ENCODE measurements at regions not wholly inside any gene's neighbourhood (a gene's known extent, or its start where the extent isn't known, plus 50 kb on each side); places are given as distances from the start of the nearest gene placed in this dataset.

DNA sequence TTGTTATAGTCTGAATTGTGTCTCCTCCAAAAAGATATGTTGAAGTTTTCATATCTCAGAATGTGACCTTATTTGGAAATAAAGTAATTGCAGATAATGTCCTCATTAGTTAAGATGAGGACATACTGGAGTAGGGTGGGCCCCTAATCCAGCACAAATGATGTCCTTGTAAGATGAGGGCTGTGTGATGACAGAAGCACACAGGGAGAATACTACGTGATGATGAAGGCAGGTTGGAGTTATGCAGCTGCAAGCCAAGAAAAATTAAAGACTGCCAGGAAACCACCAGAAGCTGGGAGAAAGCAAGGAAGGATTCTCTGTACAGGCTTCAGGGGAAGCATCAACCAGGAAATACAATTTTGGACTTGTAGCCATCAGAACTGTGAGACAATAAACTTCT, 58.3 kb upstream of the PNPT1 start:
- TF ChIP-seq, protein P1, sequence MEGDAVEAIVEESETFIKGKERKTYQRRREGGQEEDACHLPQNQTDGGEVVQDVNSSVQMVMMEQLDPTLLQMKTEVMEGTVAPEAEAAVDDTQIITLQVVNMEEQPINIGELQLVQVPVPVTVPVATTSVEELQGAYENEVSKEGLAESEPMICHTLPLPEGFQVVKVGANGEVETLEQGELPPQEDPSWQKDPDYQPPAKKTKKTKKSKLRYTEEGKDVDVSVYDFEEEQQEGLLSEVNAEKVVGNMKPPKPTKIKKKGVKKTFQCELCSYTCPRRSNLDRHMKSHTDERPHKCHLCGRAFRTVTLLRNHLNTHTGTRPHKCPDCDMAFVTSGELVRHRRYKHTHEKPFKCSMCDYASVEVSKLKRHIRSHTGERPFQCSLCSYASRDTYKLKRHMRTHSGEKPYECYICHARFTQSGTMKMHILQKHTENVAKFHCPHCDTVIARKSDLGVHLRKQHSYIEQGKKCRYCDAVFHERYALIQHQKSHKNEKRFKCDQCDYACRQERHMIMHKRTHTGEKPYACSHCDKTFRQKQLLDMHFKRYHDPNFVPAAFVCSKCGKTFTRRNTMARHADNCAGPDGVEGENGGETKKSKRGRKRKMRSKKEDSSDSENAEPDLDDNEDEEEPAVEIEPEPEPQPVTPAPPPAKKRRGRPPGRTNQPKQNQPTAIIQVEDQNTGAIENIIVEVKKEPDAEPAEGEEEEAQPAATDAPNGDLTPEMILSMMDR (IDR thresholded peaks at IDR 0.05; ENCODE audit: low read length) = no peak
- no peak for TF ChIP-seq EZH2phosphoT487 (IDR thresholded peaks at IDR 0.05; ENCODE audit: low read length)
- TF ChIP-seq EZH2 (optimal IDR thresholded peaks at IDR 0.05; ENCODE audit: low read depth, low read length) = no peak

Data from MM.1S (cell line).